GM12878 (cell line): ENCODE measurements at regions not wholly inside any gene's neighbourhood (a gene's known extent, or its start where the extent isn't known, plus 50 kb on each side); places are given as distances from the start of the nearest gene placed in this dataset.
A peak's percentile ranks its signal among the peaks of the same experiment; 100 is the strongest.

Experiments used
- ATAC-seq: fragments of 200-7000 bp; cut with Tn5 transposase; 3 replicates; pipeline ENCODE4 v1.9.1; 2020; ENCODE audit warnings: mild to moderate bottlenecking, moderate library complexity
- BruUV-seq: library from RNA; stranded (reverse); fragments of 400-500 nt; replicated peaks from 2 replicates; lab custom pipeline; 2021; lab: Mats Ljungman, UMichigan
- CTCF ChIA-PET: fragments of 300-600 bp; sonication (Branson Sonifier 250); formaldehyde crosslinking; extraction: SDS; loops from one replicate; lab custom pipeline; 2021; ENCODE audit warnings: inconsistent platforms; lab: Yijun Ruan, JAX
- POLR2A ChIA-PET: fragments of 350-600 bp; formaldehyde crosslinking; extraction: SDS; loops from one replicate; lab custom pipeline; 2021; ENCODE audit warnings: inconsistent platforms; lab: Charles Lee
- RAD21 ChIA-PET: fragments of 300-600 bp; sonication (Branson Sonifier 250); formaldehyde crosslinking; loops from one replicate; lab custom pipeline; 2023; ENCODE audit warnings: antibody characterized with exemption; ENCODE audit not compliant: unreplicated experiment; lab: Charles Lee
- SMC1A ChIA-PET: fragments of 300-600 bp; sonication (Branson Sonifier 250); formaldehyde crosslinking; loops from one replicate; lab custom pipeline; 2023; ENCODE audit not compliant: unreplicated experiment, uncharacterized antibody; lab: Charles Lee
- DNase-seq: peaks from one replicate; pipeline ENCODE4 v3.0.0-alpha.2; 2011; ENCODE audit warnings: low read depth, low spot score
- FAIRE-seq: peaks from 3 replicates; lab custom pipeline; 2011; peaks lifted over from hg19 to GRCh38; lab: Jason Lieb, UNC
- H2AFZ ChIP-seq: 2 replicates; pipeline ENCODE4 v1.6.0; 2011; ENCODE audit warnings: low read depth, low read length, control low read depth; ENCODE audit not compliant: control insufficient read depth
- H3K27ac ChIP-seq: 2 replicates; pipeline ENCODE4 v1.5.1; 2011; ENCODE audit warnings: control low read depth; ENCODE audit not compliant: control insufficient read depth, insufficient read depth
- H3K27me3 ChIP-seq, 2 experiments: replicated peaks in 1 of 2; 2 replicates each; pipeline versions ENCODE4 v1.6.0 to v1.6.1; 2011; ENCODE audit warnings: low read length in 1 of 2; ENCODE audit not compliant: control insufficient read depth in 2 of 2, insufficient read depth in 2 of 2
- H3K36me3 ChIP-seq, 2 experiments: 2 replicates each; pipeline ENCODE4 v1.5.1; 2011; ENCODE audit warnings: low read length in 1 of 2; ENCODE audit not compliant: control insufficient read depth in 2 of 2, insufficient read depth in 2 of 2
- H3K4me1 ChIP-seq: 2 replicates; pipeline ENCODE4 v1.6.1; 2011; ENCODE audit warnings: mild to moderate bottlenecking, low read length, moderate library complexity, mixed read lengths; ENCODE audit not compliant: control insufficient read depth, insufficient read depth
- H3K4me2 ChIP-seq: 2 replicates; pipeline ENCODE4 v1.6.0; 2011; ENCODE audit warnings: control low read depth; ENCODE audit not compliant: control insufficient read depth, insufficient read depth
- H3K4me3 ChIP-seq: fragments of 200-600 bp; sonication (generic); 2 replicates; pipeline ENCODE4 v1.5.1; 2016
- H3K79me2 ChIP-seq: 2 replicates; pipeline ENCODE4 v1.6.0; 2011; ENCODE audit warnings: low read length; ENCODE audit not compliant: control insufficient read depth, insufficient read depth
- H3K9ac ChIP-seq: 2 replicates; pipeline ENCODE4 v1.8.0; 2011; ENCODE audit warnings: low read length, control low read depth, mixed read lengths; ENCODE audit not compliant: control insufficient read depth, insufficient read depth
- H3K9me3 ChIP-seq: replicated peaks from 3 replicates; pipeline ENCODE4 v1.5.1; 2011; ENCODE audit warnings: mild to moderate bottlenecking, low read length; ENCODE audit not compliant: control insufficient read depth, insufficient read depth
- H4K20me1 ChIP-seq: 2 replicates; pipeline ENCODE4 v1.6.0; 2011; ENCODE audit not compliant: control insufficient read depth, insufficient read depth
- ASH2L ChIP-seq: fragments of 300-600, 200-600 bp; sonication (generic); IDR thresholded peaks from 2 replicates; pipeline ENCODE4 v1.6.1; 2017; ENCODE audit warnings: low read depth, mild to moderate bottlenecking, borderline replicate concordance
- CHD4 ChIP-seq: fragments of 200-600 bp; sonication (generic); IDR thresholded peaks from 2 replicates; pipeline ENCODE4 v1.6.1; 2016; ENCODE audit warnings: mild to moderate bottlenecking
- CREM ChIP-seq: IDR thresholded peaks from 2 replicates; pipeline ENCODE4 v1.6.1; 2014; ENCODE audit warnings: antibody characterized with exemption, low read depth
- DPF2 ChIP-seq: fragments of 450-650 bp; IDR thresholded peaks from 2 replicates; pipeline ENCODE4 v1.6.1; 2017; ENCODE audit warnings: mild to moderate bottlenecking
- FOXK2 ChIP-seq: fragments of 450-650 bp; IDR thresholded peaks from 2 replicates; pipeline ENCODE4 v1.6.1; 2017; ENCODE audit warnings: mild to moderate bottlenecking, moderate library complexity
- JUNB ChIP-seq: IDR thresholded peaks from 2 replicates; pipeline ENCODE4 v1.6.1; 2016; ENCODE audit warnings: antibody characterized with exemption, mild to moderate bottlenecking
- MTA2 ChIP-seq: fragments of 450-650 bp; IDR thresholded peaks from 2 replicates; pipeline ENCODE4 v1.6.1; 2016; ENCODE audit warnings: low read depth, mild to moderate bottlenecking, moderate library complexity
- MTA3 ChIP-seq: IDR thresholded peaks from 2 replicates; pipeline ENCODE4 v1.6.1; 2012; ENCODE audit warnings: low read length, inconsistent platforms, borderline replicate concordance
- MYC ChIP-seq: IDR thresholded peaks from 2 replicates; pipeline ENCODE4 v1.6.1; 2011; ENCODE audit warnings: mild to moderate bottlenecking, low read length, moderate library complexity, inconsistent platforms; ENCODE audit not compliant: insufficient read depth, insufficient replicate concordance, insufficient read length, severe bottlenecking
- NR2F1 ChIP-seq: fragments of 450-650 bp; conservative IDR thresholded peaks from 2 replicates; pipeline ENCODE4 v1.6.1; 2017; ENCODE audit warnings: mild to moderate bottlenecking
- PAX8 ChIP-seq: fragments of 450-650 bp; IDR thresholded peaks from 2 replicates; pipeline ENCODE4 v1.6.1; 2017; ENCODE audit warnings: mild to moderate bottlenecking, moderate library complexity
- POU2F2 ChIP-seq: IDR thresholded peaks from 3 replicates; pipeline ENCODE4 v1.6.1; 2011; ENCODE audit warnings: low read depth, mild to moderate bottlenecking, low read length, borderline replicate concordance
- RUNX3 ChIP-seq: IDR thresholded peaks from 2 replicates; pipeline ENCODE4 v1.6.1; 2012; ENCODE audit warnings: low read length, inconsistent platforms
- SMARCA5 ChIP-seq: fragments of 450-650 bp; IDR thresholded peaks from 2 replicates; pipeline ENCODE4 v1.6.1; 2017; ENCODE audit warnings: mild to moderate bottlenecking
- TBL1XR1 ChIP-seq: IDR thresholded peaks from 2 replicates; pipeline ENCODE4 v1.6.1; 2012; ENCODE audit warnings: low read depth, low read length, improper control_type of control experiment
- TCF12 ChIP-seq: IDR thresholded peaks from 2 replicates; pipeline ENCODE4 v1.6.1; 2011; ENCODE audit warnings: low read depth, mild to moderate bottlenecking, low read length
- WGBS: methylation state at CpG from one replicate; pipeline ENCODE4 v1.1.6; 2016; ENCODE audit warnings: low lambda C conversion rate; ENCODE audit not compliant: insufficient replicate concordance, insufficient coverage; ENCODE audit errors: missing lambda C conversion rate; 5-methylcytosine and 5-hydroxymethylcytosine counted together
- in situ Hi-C: fragments of 300-500 bp; cut with MboI; formaldehyde crosslinking; loops from 9 replicates; pipeline ENCODE4 v1.14.3; 2018; ENCODE audit warnings: mixed read lengths
- intact Hi-C: fragments of 100-400 bp; cut with micrococcal nuclease; formaldehyde crosslinking; loops from one replicate; pipeline ENCODE4 v1.14.2; 2022; ENCODE audit not compliant: unreplicated experiment
- TF ChIP-seq, protein P1 (sequence below): IDR thresholded peaks from 2 replicates; pipeline ENCODE4 v1.6.1; 2012; ENCODE audit warnings: improper control_type of control experiment, low read depth, low read length; ENCODE audit not compliant: insufficient replicate concordance
- TF ChIP-seq, protein P2 (sequence below): IDR thresholded peaks from 2 replicates; pipeline ENCODE4 v1.6.1; 2011; ENCODE audit warnings: borderline replicate concordance, low read depth, mild to moderate bottlenecking, moderate library complexity, mixed read lengths, low read length; ENCODE audit not compliant: insufficient read depth; ENCODE audit errors: extremely low read length

DNA sequence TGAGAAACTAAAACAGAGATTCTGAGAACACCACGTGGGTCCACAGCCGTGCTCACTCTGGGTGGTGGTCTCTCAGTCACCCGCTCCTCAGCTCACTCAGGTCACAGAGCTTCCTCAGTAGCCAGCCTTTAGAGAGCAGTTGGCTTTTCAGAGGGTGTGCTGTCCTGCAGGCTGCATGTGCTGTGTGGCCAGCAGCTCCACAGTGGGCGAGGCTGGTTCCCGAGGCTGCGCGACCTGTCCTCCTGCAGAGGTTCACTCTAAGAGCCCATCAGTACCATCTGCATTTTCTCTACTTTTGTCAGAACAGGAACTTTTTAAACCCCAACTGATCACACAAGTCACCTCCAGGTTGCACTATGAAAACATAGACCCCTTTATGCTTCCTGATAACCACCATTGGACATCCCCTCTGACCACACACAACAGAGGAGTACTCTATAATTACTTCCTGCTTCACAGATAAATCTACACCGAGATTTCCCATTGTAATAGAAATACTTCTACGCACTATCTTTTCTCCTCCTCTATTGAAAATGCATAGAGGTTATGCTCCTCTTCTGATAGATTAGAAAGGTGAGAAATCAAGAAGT, 93.1 kb downstream of the GYPC start:
- no TSS peak for BruUV-seq
- Histone ChIP-seq H3K4me1 (no peaks in the 10 kb centered on the region; the same call in 1 of the 2 replicates), H3K36me3 (no peaks in the 10 kb centered on the region), H3K27ac (no peak overlapping the region), H3K4me2 (no peak overlapping the region), H3K79me2 (no peaks in the 10 kb centered on the region), H3K9me3 (no peaks in the 10 kb centered on the region), H3K9ac (no peak overlapping the region), H2AFZ (peak overlapping the region; percentile 5; the same call in 1 of the 2 replicates), H4K20me1 (no peaks in the 10 kb centered on the region), H3K4me3 (no peak overlapping the region), H3K27me3 (no peaks in the 10 kb centered on the region; a peak in 1 of 4 replicates)
- WGBS, result 20% methylated on average over 9 of the region's 9 CpGs
- SMC1A ChIA-PET, result interaction anchor here (1.0 to 4.3 kb wide), 7 partner anchors 10 to 221 kb away, joined by 3 to 19 read pairs (median 3); no protein-coding TSS in a partner anchor
- ATAC-seq (peak; percentile 76), DNase-seq (no peak), FAIRE-seq (no peak)
- in situ Hi-C loops (no loop called here), intact Hi-C loops (loop anchor here (1.0 to 2.0 kb wide), 2 partner anchors 90 to 221 kb away; no protein-coding TSS in a partner anchor)
- TF ChIP-seq TCF12 (0 out of 2 replicates have a peak, but pooled peaks have one; percentile 17), FOXK2 (no peak), ASH2L (no peak), RUNX3 (peak; percentile 66), CREM (no peak), MTA2 (peak; percentile 61), CHD4 (no peak), MTA3 (no peak), TBL1XR1 (no peak), NR2F1 (peak; percentile 28; the same call in 1 of the 2 replicates), POU2F2 (no peak), PAX8 (no peak), DPF2 (no peak; the same call in 1 of the 2 replicates), JUNB (no peak), MYC (no peak), SMARCA5 (peak; percentile 44; the same call in 1 of the 2 replicates)
- TF ChIP-seq, protein P1, sequence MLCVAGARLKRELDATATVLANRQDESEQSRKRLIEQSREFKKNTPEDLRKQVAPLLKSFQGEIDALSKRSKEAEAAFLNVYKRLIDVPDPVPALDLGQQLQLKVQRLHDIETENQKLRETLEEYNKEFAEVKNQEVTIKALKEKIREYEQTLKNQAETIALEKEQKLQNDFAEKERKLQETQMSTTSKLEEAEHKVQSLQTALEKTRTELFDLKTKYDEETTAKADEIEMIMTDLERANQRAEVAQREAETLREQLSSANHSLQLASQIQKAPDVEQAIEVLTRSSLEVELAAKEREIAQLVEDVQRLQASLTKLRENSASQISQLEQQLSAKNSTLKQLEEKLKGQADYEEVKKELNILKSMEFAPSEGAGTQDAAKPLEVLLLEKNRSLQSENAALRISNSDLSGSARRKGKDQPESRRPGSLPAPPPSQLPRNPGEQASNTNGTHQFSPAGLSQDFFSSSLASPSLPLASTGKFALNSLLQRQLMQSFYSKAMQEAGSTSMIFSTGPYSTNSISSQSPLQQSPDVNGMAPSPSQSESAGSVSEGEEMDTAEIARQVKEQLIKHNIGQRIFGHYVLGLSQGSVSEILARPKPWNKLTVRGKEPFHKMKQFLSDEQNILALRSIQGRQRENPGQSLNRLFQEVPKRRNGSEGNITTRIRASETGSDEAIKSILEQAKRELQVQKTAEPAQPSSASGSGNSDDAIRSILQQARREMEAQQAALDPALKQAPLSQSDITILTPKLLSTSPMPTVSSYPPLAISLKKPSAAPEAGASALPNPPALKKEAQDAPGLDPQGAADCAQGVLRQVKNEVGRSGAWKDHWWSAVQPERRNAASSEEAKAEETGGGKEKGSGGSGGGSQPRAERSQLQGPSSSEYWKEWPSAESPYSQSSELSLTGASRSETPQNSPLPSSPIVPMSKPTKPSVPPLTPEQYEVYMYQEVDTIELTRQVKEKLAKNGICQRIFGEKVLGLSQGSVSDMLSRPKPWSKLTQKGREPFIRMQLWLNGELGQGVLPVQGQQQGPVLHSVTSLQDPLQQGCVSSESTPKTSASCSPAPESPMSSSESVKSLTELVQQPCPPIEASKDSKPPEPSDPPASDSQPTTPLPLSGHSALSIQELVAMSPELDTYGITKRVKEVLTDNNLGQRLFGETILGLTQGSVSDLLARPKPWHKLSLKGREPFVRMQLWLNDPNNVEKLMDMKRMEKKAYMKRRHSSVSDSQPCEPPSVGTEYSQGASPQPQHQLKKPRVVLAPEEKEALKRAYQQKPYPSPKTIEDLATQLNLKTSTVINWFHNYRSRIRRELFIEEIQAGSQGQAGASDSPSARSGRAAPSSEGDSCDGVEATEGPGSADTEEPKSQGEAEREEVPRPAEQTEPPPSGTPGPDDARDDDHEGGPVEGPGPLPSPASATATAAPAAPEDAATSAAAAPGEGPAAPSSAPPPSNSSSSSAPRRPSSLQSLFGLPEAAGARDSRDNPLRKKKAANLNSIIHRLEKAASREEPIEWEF, result no peak
- TF ChIP-seq, protein P2, sequence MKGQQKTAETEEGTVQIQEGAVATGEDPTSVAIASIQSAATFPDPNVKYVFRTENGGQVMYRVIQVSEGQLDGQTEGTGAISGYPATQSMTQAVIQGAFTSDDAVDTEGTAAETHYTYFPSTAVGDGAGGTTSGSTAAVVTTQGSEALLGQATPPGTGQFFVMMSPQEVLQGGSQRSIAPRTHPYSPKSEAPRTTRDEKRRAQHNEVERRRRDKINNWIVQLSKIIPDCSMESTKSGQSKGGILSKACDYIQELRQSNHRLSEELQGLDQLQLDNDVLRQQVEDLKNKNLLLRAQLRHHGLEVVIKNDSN, result no peak
- RAD21 ChIA-PET, result interaction anchor here (2.0 to 3.1 kb wide), 3 partner anchors 28 to 221 kb away, joined by 5 to 18 read pairs (median 9); no protein-coding TSS in a partner anchor
- CTCF ChIA-PET, result interaction anchor here (0.7 to 2.7 kb wide), 8 partner anchors 10 to 1233 kb away, joined by 3 to 17 read pairs (median 4); no protein-coding TSS in a partner anchor
- POLR2A ChIA-PET, result no interaction called here
